NB4 (cell line): ENCODE measurements at regions not wholly inside any gene's neighbourhood (a gene's known extent, or its start where the extent isn't known, plus 50 kb on each side); places are given as distances from the start of the nearest gene placed in this dataset.
A peak's percentile ranks its signal among the peaks of the same experiment; 100 is the strongest.

Experiments used
- DNase-seq: peaks from one replicate; pipeline ENCODE4 v3.0.0; 2010; ENCODE audit warnings: low read depth
- H3K4me3 ChIP-seq: one replicate; pipeline ENCODE4 v1.5.1; 2011; ENCODE audit warnings: mild to moderate bottlenecking, low read depth, low read length, moderate library complexity
- MYC ChIP-seq: IDR thresholded peaks from 2 replicates; pipeline ENCODE4 v1.6.1; 2011; ENCODE audit warnings: low read depth, low read length
- POLR2A ChIP-seq: IDR thresholded peaks from 2 replicates; pipeline ENCODE4 v1.6.1; 2011; ENCODE audit warnings: mild to moderate bottlenecking; ENCODE audit not compliant: insufficient read length; ENCODE audit errors: extremely low read depth
- TF ChIP-seq, protein P1 (sequence below): IDR thresholded peaks from 2 replicates; pipeline ENCODE4 v1.6.1; 2011; ENCODE audit warnings: low read depth, low read length
- TF ChIP-seq, protein P2 (sequence below): IDR thresholded peaks from one replicate; pipeline ENCODE4 v1.5.1; 2012; ENCODE audit warnings: low read depth, low read length

DNA sequence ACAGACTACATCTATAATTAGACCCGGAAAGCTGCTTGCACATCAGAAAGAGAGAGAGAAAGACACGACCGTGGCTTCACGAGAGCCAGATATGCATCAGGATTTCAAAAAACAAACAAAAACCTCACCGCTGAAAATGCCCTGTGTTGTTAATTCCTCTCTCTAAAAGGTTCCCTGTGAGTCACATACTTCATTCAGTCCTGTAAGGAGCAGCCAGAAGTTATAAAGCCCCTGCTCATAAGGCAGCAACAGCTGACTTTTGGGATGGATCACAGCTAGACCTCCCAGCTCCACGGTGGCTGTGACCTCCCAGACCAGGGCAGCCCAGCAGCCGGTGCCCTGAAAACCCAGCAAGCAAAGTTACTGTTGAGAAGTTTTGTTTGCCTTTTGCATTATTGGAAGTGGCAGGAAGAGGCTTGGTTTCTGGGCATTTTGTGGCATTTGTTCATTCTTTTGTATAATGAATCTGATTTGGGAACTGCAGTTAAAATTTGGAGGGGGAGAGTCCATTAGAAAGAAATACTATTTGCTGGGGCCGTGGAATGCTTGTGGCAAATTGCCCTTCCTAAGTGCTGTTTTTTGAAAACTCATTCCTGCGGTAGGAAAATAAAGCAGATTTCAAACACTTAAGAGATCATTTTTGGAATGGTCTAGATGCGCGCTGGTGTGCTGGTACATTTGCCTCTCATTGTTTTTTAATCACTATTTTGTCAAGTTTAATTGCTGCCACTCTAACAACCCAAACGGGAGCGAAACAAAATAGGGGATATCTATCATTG, 520.4 kb downstream of the BCOR start:
- H3K4me3 ChIP-seq = no peak overlapping the region
- TF ChIP-seq, protein P1, sequence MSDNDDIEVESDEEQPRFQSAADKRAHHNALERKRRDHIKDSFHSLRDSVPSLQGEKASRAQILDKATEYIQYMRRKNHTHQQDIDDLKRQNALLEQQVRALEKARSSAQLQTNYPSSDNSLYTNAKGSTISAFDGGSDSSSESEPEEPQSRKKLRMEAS = no peak
- TF ChIP-seq POLR2A (no peak), MYC (no peak)
- TF ChIP-seq, protein P2, sequence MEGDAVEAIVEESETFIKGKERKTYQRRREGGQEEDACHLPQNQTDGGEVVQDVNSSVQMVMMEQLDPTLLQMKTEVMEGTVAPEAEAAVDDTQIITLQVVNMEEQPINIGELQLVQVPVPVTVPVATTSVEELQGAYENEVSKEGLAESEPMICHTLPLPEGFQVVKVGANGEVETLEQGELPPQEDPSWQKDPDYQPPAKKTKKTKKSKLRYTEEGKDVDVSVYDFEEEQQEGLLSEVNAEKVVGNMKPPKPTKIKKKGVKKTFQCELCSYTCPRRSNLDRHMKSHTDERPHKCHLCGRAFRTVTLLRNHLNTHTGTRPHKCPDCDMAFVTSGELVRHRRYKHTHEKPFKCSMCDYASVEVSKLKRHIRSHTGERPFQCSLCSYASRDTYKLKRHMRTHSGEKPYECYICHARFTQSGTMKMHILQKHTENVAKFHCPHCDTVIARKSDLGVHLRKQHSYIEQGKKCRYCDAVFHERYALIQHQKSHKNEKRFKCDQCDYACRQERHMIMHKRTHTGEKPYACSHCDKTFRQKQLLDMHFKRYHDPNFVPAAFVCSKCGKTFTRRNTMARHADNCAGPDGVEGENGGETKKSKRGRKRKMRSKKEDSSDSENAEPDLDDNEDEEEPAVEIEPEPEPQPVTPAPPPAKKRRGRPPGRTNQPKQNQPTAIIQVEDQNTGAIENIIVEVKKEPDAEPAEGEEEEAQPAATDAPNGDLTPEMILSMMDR = no peak
- no peak for DNase-seq

DNA sequence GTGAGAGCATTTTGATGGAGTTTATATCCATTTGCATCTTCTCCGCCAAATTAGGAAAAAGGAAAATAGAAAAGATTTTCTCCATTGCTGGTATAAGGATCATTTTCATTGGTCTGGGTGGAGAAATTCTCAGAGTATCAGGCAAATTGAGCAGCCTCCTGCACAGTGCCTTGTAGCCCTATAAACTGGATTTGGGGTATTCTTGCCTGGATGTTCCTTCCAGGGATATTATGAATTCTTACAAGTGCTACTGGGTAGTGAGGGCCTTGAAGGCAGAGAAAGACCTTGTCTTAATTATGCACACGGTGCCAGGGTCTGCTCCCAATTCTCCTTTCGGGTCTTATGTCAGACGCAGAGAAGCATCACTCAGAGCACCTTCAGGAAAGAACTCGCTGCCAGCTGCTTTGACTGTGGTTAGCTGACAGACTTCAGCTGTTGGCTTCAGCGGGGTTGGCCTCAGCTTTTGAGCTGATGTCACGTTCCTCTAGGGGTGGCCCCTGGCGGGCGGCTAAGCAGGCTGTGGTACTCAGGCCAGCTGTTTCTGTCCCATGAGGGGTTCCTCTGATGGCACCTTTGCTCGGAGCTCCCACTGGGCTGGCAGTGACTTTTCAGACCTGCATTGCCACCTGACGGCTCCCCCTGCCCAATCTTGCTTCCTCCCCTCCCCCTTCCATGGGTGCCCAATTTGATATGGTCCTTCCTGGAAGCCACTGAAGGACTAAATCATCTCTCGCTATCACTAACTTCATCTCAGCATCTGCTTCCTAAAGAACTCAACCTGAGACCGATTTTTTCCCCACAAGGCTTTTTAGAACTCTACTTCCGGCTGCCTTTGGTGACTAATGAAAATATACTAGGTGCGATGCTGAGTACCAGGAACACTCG, 519.5 kb downstream of the BCOR start:
- no peak overlapping the region for H3K4me3 ChIP-seq
- TF ChIP-seq POLR2A (no peak), MYC (no peak)
- TF ChIP-seq, protein P2 = no peak
- TF ChIP-seq, protein P1 = no peak
- DNase-seq = peak; percentile 2

DNA sequence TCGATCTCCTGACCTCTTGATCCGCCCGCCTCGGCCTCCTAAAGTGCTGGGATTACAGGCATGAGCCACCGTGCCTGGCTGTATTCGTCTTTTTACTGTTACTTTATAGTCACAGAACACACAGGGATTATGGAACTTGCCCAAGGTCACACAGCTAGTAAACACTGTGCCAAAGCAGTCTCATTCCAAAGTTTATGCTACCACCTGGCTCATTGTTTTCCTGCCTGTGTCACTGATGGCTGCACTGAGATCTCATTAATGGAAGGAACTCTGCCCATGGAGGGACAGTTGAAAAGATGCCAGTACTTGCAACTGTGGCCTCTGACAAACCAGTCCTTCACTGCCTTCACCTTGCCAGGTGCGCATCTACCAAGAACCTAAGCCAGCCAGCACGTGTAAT, 517.7 kb downstream of the BCOR start:
- DNase-seq = no peak
- TF ChIP-seq MYC = no peak
- TF ChIP-seq POLR2A = no peak
- TF ChIP-seq, protein P1 = no peak
- TF ChIP-seq, protein P2 = no peak
- H3K4me3 ChIP-seq = no peak overlapping the region

DNA sequence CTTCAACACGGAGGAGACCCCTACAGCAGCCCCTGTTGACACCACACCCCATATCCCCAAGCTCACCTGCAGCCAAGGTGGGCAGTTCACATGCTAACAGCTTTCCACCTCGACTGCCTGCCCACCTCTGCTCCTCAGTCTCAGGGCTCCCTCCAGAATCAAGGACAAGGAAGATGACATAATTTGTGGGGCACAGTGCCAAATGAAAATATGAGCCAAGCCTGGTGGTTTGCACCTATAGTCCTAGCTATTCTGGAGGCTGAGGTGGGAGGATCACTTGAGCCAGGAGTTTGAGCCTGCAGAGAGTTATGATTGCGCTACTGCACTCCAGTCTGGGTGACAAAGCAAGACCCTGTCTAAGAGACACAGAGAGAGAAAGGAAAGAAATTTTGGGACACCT, 516.3 kb downstream of the BCOR start:
- no peak for DNase-seq
- no peak overlapping the region for H3K4me3 ChIP-seq
- TF ChIP-seq, protein P1 = no peak
- no peak for TF ChIP-seq POLR2A
- TF ChIP-seq MYC = no peak
- TF ChIP-seq, protein P2 = no peak

DNA sequence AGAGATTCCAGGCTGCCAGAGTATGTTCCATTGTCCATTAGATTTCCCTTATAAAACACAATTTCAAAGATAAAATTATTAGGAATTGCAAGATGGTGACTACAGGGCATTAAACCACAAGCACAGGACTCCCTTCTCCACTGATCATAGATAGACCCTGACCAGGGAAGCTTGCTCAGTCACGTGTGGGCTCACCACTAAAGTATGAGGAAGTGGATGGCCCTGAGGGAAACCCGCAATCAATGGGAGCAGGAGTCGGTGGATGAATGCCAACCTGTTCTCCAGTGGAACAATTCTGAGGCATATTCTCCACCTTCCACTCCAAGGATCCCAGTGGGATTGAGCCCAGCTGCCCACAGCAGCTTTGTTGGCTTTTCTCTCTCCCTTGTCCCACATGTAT, 515.7 kb downstream of the BCOR start:
- no peak overlapping the region for H3K4me3 ChIP-seq
- TF ChIP-seq, protein P1 = no peak
- TF ChIP-seq, protein P2 = no peak
- TF ChIP-seq MYC (no peak), POLR2A (no peak)
- peak; percentile 3 for DNase-seq
